SU-DHL-6 (cell line): ENCODE measurements at regions not wholly inside any gene's neighbourhood (a gene's known extent, or its start where the extent isn't known, plus 50 kb on each side); places are given as distances from the start of the nearest gene placed in this dataset.

ENCODE experiments used
- H2AFZ ChIP-seq: fragments of 200-600 bp; sonication (generic); 2 replicates; pipeline ENCODE4 v1.6.1; 2014; ENCODE audit warnings: low read depth, mild to moderate bottlenecking, moderate library complexity, mixed read lengths, antibody characterized with exemption, low read length; ENCODE audit not compliant: severe bottlenecking
- H3F3A ChIP-seq: fragments of 200-600 bp; shearing (Covaris generic); 2 replicates; pipeline ENCODE4 v1.6.0; 2016; ENCODE audit warnings: antibody characterized with exemption, mild to moderate bottlenecking; ENCODE audit not compliant: insufficient read depth
- H3K27ac ChIP-seq: fragments of 200-600 bp; sonication (generic); 2 replicates; pipeline ENCODE4 v1.5.1; 2016; ENCODE audit warnings: low read depth, mild to moderate bottlenecking, low read length, moderate library complexity, mixed read lengths
- H3K27me3 ChIP-seq: fragments of 200-600 bp; sonication (generic), shearing (Covaris generic); 2 replicates; pipeline ENCODE4 v1.6.0; 2014; ENCODE audit warnings: mild to moderate bottlenecking, low read length
- H3K36me3 ChIP-seq: fragments of 200-600 bp; sonication (generic); 2 replicates; pipeline ENCODE4 v1.6.1; 2014; ENCODE audit warnings: mild to moderate bottlenecking, low read length, mixed read lengths
- H3K4me2 ChIP-seq: fragments of 300-600, 200-600 bp; shearing (Covaris generic), sonication (generic); 2 replicates; pipeline ENCODE4 v1.6.0; 2014; ENCODE audit warnings: low read length, low read depth, mild to moderate bottlenecking; ENCODE audit not compliant: poor library complexity, severe bottlenecking
- H3K4me3 ChIP-seq: fragments of 200-600 bp; sonication (generic); 2 replicates; pipeline ENCODE4 v1.5.1; 2014; ENCODE audit warnings: antibody characterized with exemption, low read length, mild to moderate bottlenecking, mixed read lengths; ENCODE audit not compliant: insufficient read depth, poor library complexity, severe bottlenecking
- H3K79me2 ChIP-seq: fragments of 200-600 bp; sonication (generic); 2 replicates; pipeline ENCODE4 v1.6.1; 2014; ENCODE audit warnings: mild to moderate bottlenecking, low read length, moderate library complexity; ENCODE audit not compliant: insufficient read depth
- H3K9ac ChIP-seq: fragments of 200-600 bp; sonication (generic); 2 replicates; pipeline ENCODE4 v1.7.0; 2014; ENCODE audit warnings: mild to moderate bottlenecking, low read length
- H3K9me2 ChIP-seq: fragments of 200-600 bp; sonication (generic); replicated peaks from 2 replicates; pipeline ENCODE4 v1.6.1; 2014; ENCODE audit warnings: low read length; ENCODE audit not compliant: insufficient read depth
- H3K9me3 ChIP-seq: fragments of 200-600 bp; sonication (generic); 2 replicates; pipeline ENCODE4 v1.6.1; 2014; ENCODE audit warnings: low read length, mixed read lengths; ENCODE audit not compliant: insufficient read depth
- H4K20me1 ChIP-seq: fragments of 200-600 bp; sonication (generic); 2 replicates; pipeline ENCODE4 v1.6.1; 2014; ENCODE audit warnings: low read depth, mild to moderate bottlenecking, antibody characterized with exemption, low read length, moderate library complexity, mixed read lengths
- CTCF ChIP-seq: fragments of 200-600 bp; sonication (generic); IDR thresholded peaks from one replicate; pipeline ENCODE4 v1.5.1; 2017; ENCODE audit warnings: antibody characterized with exemption, mild to moderate bottlenecking, low read length, moderate library complexity; ENCODE audit not compliant: insufficient read depth, poor library complexity, severe bottlenecking
- EZH2phosphoT487 ChIP-seq: fragments of 200-600 bp; sonication (generic), shearing (Covaris generic); conservative IDR thresholded peaks from 2 replicates; pipeline ENCODE4 v1.6.1; 2018; ENCODE audit warnings: mild to moderate bottlenecking, antibody characterized with exemption, low read length, moderate library complexity, mixed read lengths

- TF ChIP-seq EZH2phosphoT487: no peak
- TF ChIP-seq CTCF: no peak
- Histone ChIP-seq H3K9me3 (no peaks in the 10 kb centered on the region; the same call in 1 of the 2 replicates), H3K27ac (no peak overlapping the region), H4K20me1 (no peaks in the 10 kb centered on the region), H3K4me2 (no peak overlapping the region), H3K9ac (no peak overlapping the region), H2AFZ (no peak overlapping the region), H3K36me3 (no peaks in the 10 kb centered on the region), H3K27me3 (no peaks in the 10 kb centered on the region), H3K9me2 (no peaks in the 10 kb centered on the region), H3K79me2 (no peaks in the 10 kb centered on the region), H3F3A (no peaks in the 10 kb centered on the region), H3K4me3 (no peak overlapping the region)
Measured at GRCh38 chr2:48007699-48008268, 101.5 kb upstream of the FBXO11 start.

GRCh38 chr2:48009256-48009655 lies 103.0 kb upstream of the FBXO11 start:
- Histone ChIP-seq H3K4me2 (no peak overlapping the region), H3K9ac (no peak overlapping the region), H4K20me1 (no peaks in the 10 kb centered on the region), H3F3A (no peaks in the 10 kb centered on the region), H3K9me3 (no peaks in the 10 kb centered on the region; the same call in 1 of the 2 replicates), H3K4me3 (no peak overlapping the region), H3K36me3 (no peaks in the 10 kb centered on the region), H2AFZ (no peak overlapping the region), H3K79me2 (no peaks in the 10 kb centered on the region), H3K27me3 (no peaks in the 10 kb centered on the region), H3K27ac (no peak overlapping the region), H3K9me2 (0 out of 2 replicates have a peak, but pooled peaks cover under 1% of the 10 kb centered on the region)
- TF ChIP-seq EZH2phosphoT487: no peak
- TF ChIP-seq CTCF: no peak

- 0 out of 2 replicates have a peak, but pooled peaks cover 3% of the 10 kb centered on the region for H3K9me2 ChIP-seq
- no peaks in the 10 kb centered on the region for H3K27me3 ChIP-seq
- H2AFZ ChIP-seq: no peak overlapping the region
- no peak for TF ChIP-seq CTCF
- no peak for TF ChIP-seq EZH2phosphoT487
- no peaks in the 10 kb centered on the region for H3F3A ChIP-seq
- no peak overlapping the region for H3K4me2 ChIP-seq
- H3K36me3 ChIP-seq: no peaks in the 10 kb centered on the region
- H3K9ac ChIP-seq: no peak overlapping the region
- no peaks in the 10 kb centered on the region; the same call in 1 of the 2 replicates for H3K9me3 ChIP-seq
- H3K4me3 ChIP-seq: no peak overlapping the region
- H4K20me1 ChIP-seq: no peaks in the 10 kb centered on the region
- H3K27ac ChIP-seq: no peak overlapping the region
- H3K79me2 ChIP-seq: no peaks in the 10 kb centered on the region
Measured at GRCh38 chr2:48015421-48015820, 109.1 kb upstream of the FBXO11 start.
